Mesenchymal stem cell (in vitro differentiated cells and primary cell): ENCODE measurements at regions not wholly inside any gene's neighbourhood (a gene's known extent, or its start where the extent isn't known, plus 50 kb on each side); places are given as distances from the start of the nearest gene placed in this dataset.

Source experiments
- DNase-seq: peaks from one replicate; pipeline ENCODE4 v3.0.0-alpha.2; 2013
- H2AFZ ChIP-seq: one replicate; pipeline ENCODE4 v1.6.1; 2013; ENCODE audit warnings: low read depth, mild to moderate bottlenecking, control low read depth, inconsistent platforms, low read length, moderate library complexity
- H2AK5ac ChIP-seq: 2 replicates; pipeline ENCODE4 v1.6.1; 2013; ENCODE audit warnings: low read length, moderate library complexity, mild to moderate bottlenecking, inconsistent platforms; ENCODE audit not compliant: severe bottlenecking
- H2BK120ac ChIP-seq: one replicate; pipeline ENCODE4 v1.6.1; 2013; ENCODE audit warnings: low read depth, mild to moderate bottlenecking, inconsistent platforms, low read length, moderate library complexity
- H2BK12ac ChIP-seq, 2 experiments: one replicate each; pipeline ENCODE4 v1.6.1; 2013; ENCODE audit warnings: inconsistent platforms in 2 of 2, low read length in 2 of 2, mild to moderate bottlenecking in 2 of 2, moderate library complexity in 2 of 2, control low read depth in 1 of 2
- H2BK15ac ChIP-seq: one replicate; pipeline ENCODE4 v1.6.1; 2013; ENCODE audit warnings: mild to moderate bottlenecking, low read depth, inconsistent platforms; ENCODE audit not compliant: poor library complexity, severe bottlenecking
- H2BK5ac ChIP-seq: 2 replicates; pipeline ENCODE4 v1.6.1; 2013; ENCODE audit warnings: low read depth, mild to moderate bottlenecking, low read length, control low read depth, inconsistent platforms; ENCODE audit not compliant: poor library complexity, severe bottlenecking
- H3K14ac ChIP-seq, 2 experiments: one replicate each; pipeline ENCODE4 v1.6.1; 2013; ENCODE audit warnings: inconsistent platforms in 2 of 2, low read length in 2 of 2, control low read depth in 1 of 2, mild to moderate bottlenecking in 1 of 2, moderate library complexity in 1 of 2
- H3K18ac ChIP-seq, 2 experiments: one replicate each; pipeline ENCODE4 v1.6.1; 2013; ENCODE audit warnings: inconsistent platforms in 2 of 2, low read length in 2 of 2, control low read depth in 1 of 2, low read depth in 1 of 2, mild to moderate bottlenecking in 1 of 2
- H3K23ac ChIP-seq, 2 experiments: one replicate each; pipeline ENCODE4 v1.6.1; 2013; ENCODE audit warnings: inconsistent platforms in 2 of 2, low read length in 2 of 2, mild to moderate bottlenecking in 2 of 2, moderate library complexity in 2 of 2, control low read depth in 1 of 2
- H3K27ac ChIP-seq: 2 replicates; pipeline ENCODE4 v1.5.1; 2013; ENCODE audit warnings: mild to moderate bottlenecking, moderate library complexity, low read length, control low read depth, inconsistent platforms; ENCODE audit not compliant: poor library complexity, severe bottlenecking
- H3K27me3 ChIP-seq, 2 experiments: 2 replicates each; pipeline versions ENCODE4 v1.6.1 to v1.7.0; 2013; ENCODE audit warnings: low read length in 2 of 2, mild to moderate bottlenecking in 2 of 2, moderate library complexity in 2 of 2, control low read depth in 1 of 2, inconsistent platforms in 1 of 2; ENCODE audit not compliant: control insufficient read depth in 1 of 2, insufficient read depth in 1 of 2
- H3K36me3 ChIP-seq, 2 experiments: 2 replicates each; pipeline versions ENCODE4 v1.6.1 to v1.7.0; 2013; ENCODE audit warnings: low read length in 2 of 2, control low read depth in 1 of 2, inconsistent platforms in 1 of 2, low read depth in 1 of 2, mild to moderate bottlenecking in 1 of 2; ENCODE audit not compliant: insufficient read depth in 2 of 2, control insufficient read depth in 1 of 2
- H3K4ac ChIP-seq, 2 experiments: one replicate each; pipeline ENCODE4 v1.6.1; 2013; ENCODE audit warnings: inconsistent platforms in 2 of 2, low read length in 2 of 2, mild to moderate bottlenecking in 2 of 2, moderate library complexity in 2 of 2, control low read depth in 1 of 2, low read depth in 1 of 2
- H3K4me1 ChIP-seq: 2 replicates; pipeline ENCODE4 v1.6.1; 2013; ENCODE audit warnings: low read depth, low read length, control low read depth; ENCODE audit not compliant: control insufficient read depth, insufficient read depth
- H3K4me2 ChIP-seq: 2 replicates; pipeline ENCODE4 v1.6.1; 2013; ENCODE audit warnings: low read length, mild to moderate bottlenecking, inconsistent platforms; ENCODE audit not compliant: poor library complexity, severe bottlenecking
- H3K4me3 ChIP-seq, 2 experiments: 2 replicates each; pipeline versions ENCODE4 v1.5.1 to v1.7.0; 2013; ENCODE audit warnings: low read length in 2 of 2, mild to moderate bottlenecking in 2 of 2, control low read depth in 1 of 2, low read depth in 1 of 2; ENCODE audit not compliant: insufficient read depth in 1 of 2
- H3K79me1 ChIP-seq: replicated peaks from 2 replicates; pipeline ENCODE4 v1.6.1; 2013; ENCODE audit warnings: mild to moderate bottlenecking, control low read depth, low read length, inconsistent platforms; ENCODE audit not compliant: poor library complexity, severe bottlenecking
- H3K9ac ChIP-seq: 2 replicates; pipeline ENCODE4 v1.7.0; 2013; ENCODE audit warnings: mild to moderate bottlenecking, low read length, moderate library complexity
- H3K9me3 ChIP-seq: 2 replicates; pipeline ENCODE4 v1.7.0; 2013; ENCODE audit warnings: mild to moderate bottlenecking, low read length; ENCODE audit not compliant: control insufficient read depth
- H4K8ac ChIP-seq: one replicate; pipeline ENCODE4 v1.6.1; 2013; ENCODE audit warnings: inconsistent platforms, mild to moderate bottlenecking, low read length, moderate library complexity
- H4K91ac ChIP-seq: one replicate; pipeline ENCODE4 v1.6.1; 2013; ENCODE audit warnings: mild to moderate bottlenecking, low read length, inconsistent platforms
- WGBS: methylation state at CpG from one replicate; pipeline ENCODE4 v1.1.7; 2013; ENCODE audit warnings: mixed read lengths; 5-methylcytosine and 5-hydroxymethylcytosine counted together

DNA sequence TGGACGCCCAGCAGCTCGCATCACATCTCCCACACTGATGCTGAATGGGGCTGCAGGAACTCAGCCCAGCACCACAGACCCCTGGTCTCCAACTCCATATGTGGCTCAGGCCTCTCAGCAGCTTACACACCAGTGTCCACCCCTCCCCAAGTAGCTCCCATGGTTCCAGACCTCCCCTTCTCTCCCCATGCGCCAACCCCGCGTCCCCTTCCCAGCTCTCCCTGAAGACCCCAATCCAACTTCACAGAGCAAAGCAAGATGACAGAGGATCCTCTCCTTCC, 188.9 kb downstream of the SH3BP4 start:
- Histone ChIP-seq H3K4me1 (no peaks in the 10 kb centered on the region), H3K9me3 (no peaks in the 10 kb centered on the region), H3K23ac (no peak overlapping the region), H3K79me1 (no peaks in the 10 kb centered on the region), H2BK12ac (no peak overlapping the region), H3K4me3 (no peak overlapping the region), H3K18ac (no peak overlapping the region), H3K4ac (no peak overlapping the region), H2AFZ (no peak overlapping the region), H2BK120ac (no peak overlapping the region), H3K14ac (no peak overlapping the region), H2BK15ac (no peak overlapping the region), H4K8ac (no peak overlapping the region), H3K27me3 (peaks cover 0 to 12% of the 10 kb centered on the region in 2 experiments), H2BK5ac (no peak overlapping the region), H3K9ac (no peak overlapping the region), H3K36me3 (no peaks in the 10 kb centered on the region), H4K91ac (no peak overlapping the region), H3K27ac (no peak overlapping the region), H3K4me2 (no peak overlapping the region), H2AK5ac (no peak overlapping the region)
- no peak for DNase-seq
- WGBS, result 99% methylated on average over 5 of the region's 5 CpGs

DNA sequence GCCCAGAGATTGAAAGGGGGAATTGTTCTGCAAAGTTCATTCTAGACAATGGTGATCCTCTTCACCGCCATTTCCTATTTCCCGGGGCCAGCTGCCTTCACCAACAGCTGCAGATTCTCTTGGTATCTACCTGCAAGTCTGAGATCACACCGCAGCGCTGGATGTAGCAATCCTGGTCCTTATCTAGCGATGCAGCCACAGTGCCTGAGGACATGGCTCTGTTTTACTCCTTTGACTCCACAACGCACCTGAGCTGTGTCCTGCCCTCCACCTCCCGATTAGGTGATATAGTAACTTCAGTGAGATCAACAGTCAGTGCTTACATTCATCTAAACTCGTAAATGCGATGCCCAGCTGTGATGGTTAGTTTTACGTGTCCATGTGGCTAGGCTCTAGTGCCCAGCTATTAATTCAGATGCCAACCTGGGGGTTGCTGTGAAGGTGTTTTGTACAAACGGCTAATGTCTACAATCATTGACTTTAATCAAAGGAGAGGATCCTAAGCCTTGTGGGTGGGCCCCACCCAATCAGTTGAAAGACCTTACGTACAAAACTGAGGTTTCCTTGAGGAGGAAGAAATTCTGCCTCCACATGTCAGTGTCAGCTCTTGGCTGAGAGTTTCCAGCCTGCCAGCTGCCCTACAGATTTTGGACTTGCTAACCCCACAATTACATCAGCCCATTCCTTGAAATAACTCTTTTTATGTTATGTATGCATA, 189.8 kb downstream of the SH3BP4 start:
- Histone ChIP-seq H3K9me3 (no peaks in the 10 kb centered on the region), H4K8ac (no peak overlapping the region), H3K18ac (no peak overlapping the region), H3K23ac (no peak overlapping the region), H2AFZ (no peak overlapping the region), H3K27ac (no peak overlapping the region), H2AK5ac (no peak overlapping the region), H3K4ac (no peak overlapping the region), H3K36me3 (no peaks in the 10 kb centered on the region), H2BK15ac (no peak overlapping the region), H3K9ac (no peak overlapping the region), H3K4me3 (no peak overlapping the region), H2BK5ac (no peak overlapping the region), H2BK12ac (no peak overlapping the region), H3K4me2 (no peak overlapping the region), H3K27me3 (peaks cover 0 to 12% of the 10 kb centered on the region in 2 experiments), H2BK120ac (no peak overlapping the region), H3K14ac (no peak overlapping the region), H4K91ac (no peak overlapping the region), H3K4me1 (no peaks in the 10 kb centered on the region), H3K79me1 (no peaks in the 10 kb centered on the region)
- WGBS, result 92% methylated on average over 12 of the region's 12 CpGs
- DNase-seq, result no peak

DNA sequence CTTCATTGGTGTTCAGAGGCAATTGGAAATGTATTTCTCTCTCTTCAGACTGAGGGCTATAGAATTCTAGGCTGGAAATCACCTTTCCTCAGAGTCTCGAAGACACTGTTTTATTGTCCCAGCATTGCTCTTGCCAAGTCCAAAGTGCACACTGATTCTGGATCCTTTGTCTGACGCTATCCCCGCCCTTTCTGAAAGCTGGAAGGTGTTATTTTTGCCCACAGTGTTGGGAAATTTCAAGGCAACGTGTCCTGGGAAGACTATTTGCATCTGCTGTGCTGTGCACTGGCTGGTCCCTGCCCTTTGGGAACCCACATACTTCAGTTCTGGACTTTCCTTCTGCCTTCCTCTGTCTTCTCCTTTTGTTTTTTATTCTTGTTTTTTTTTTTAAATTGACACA, 190.8 kb downstream of the SH3BP4 start:
- no peak overlapping the region for H4K91ac ChIP-seq
- no peak overlapping the region for H3K4me3 ChIP-seq
- H2BK12ac ChIP-seq, result no peak overlapping the region
- WGBS, result 88% methylated on average over 4 of the region's 4 CpGs
- no peak overlapping the region for H3K27ac ChIP-seq
- no peak overlapping the region for H3K18ac ChIP-seq
- H4K8ac ChIP-seq, result no peak overlapping the region
- peaks cover 0 to 18% of the 10 kb centered on the region in 2 experiments for H3K27me3 ChIP-seq
- no peak overlapping the region for H3K23ac ChIP-seq
- no peak overlapping the region for H2AK5ac ChIP-seq
- H3K4me2 ChIP-seq, result no peak overlapping the region
- no peak for DNase-seq
- H3K4me1 ChIP-seq, result no peaks in the 10 kb centered on the region
- H2BK120ac ChIP-seq, result no peak overlapping the region
- H2BK5ac ChIP-seq, result no peak overlapping the region
- no peak overlapping the region for H3K14ac ChIP-seq
- H3K9me3 ChIP-seq, result no peaks in the 10 kb centered on the region
- no peaks in the 10 kb centered on the region for H3K36me3 ChIP-seq
- no peak overlapping the region for H3K4ac ChIP-seq
- no peaks in the 10 kb centered on the region for H3K79me1 ChIP-seq
- no peak overlapping the region for H2BK15ac ChIP-seq
- H3K9ac ChIP-seq, result no peak overlapping the region
- no peak overlapping the region for H2AFZ ChIP-seq

DNA sequence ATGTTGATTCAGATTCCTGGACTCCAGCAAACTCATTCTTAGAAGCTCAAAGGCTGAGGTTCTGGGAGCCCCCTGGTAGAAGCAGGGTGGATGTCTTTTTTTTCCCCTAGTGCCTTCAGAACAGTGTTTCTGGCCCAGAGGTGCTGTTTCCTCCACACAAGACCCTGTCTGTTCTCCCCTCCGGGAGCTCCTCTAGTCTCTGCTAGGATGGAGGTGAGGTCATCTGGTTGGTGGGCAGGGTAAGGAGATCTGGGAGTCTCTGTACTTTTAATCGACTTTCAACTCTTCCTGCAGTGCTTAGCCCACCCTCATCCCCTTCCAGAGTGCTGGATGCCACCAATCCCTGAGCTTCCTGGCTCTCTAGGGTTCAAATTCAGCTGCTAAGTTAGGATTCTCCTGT, 192.0 kb downstream of the SH3BP4 start:
- Histone ChIP-seq H2AK5ac (no peak overlapping the region), H3K27me3 (peaks cover 1 to 23% of the 10 kb centered on the region in 2 experiments), H3K4me2 (no peak overlapping the region), H2BK120ac (no peak overlapping the region), H2BK5ac (no peak overlapping the region), H2AFZ (no peak overlapping the region), H3K79me1 (no peaks in the 10 kb centered on the region), H3K4me1 (no peaks in the 10 kb centered on the region), H3K18ac (no peak overlapping the region), H2BK15ac (no peak overlapping the region), H3K27ac (no peak overlapping the region), H4K8ac (no peak overlapping the region), H3K4ac (no peak overlapping the region), H2BK12ac (no peak overlapping the region), H3K23ac (no peak overlapping the region), H3K9me3 (no peaks in the 10 kb centered on the region), H3K9ac (no peak overlapping the region), H3K36me3 (no peaks in the 10 kb centered on the region), H4K91ac (no peak overlapping the region), H3K4me3 (no peak overlapping the region), H3K14ac (no peak overlapping the region)
- DNase-seq, result no peak
- WGBS, result no CpG with 5 or more reads among the region's 2 CpGs
